Neural progenitor cell (in vitro differentiated cells): ENCODE measurements at regions not wholly inside any gene's neighbourhood (a gene's known extent, or its start where the extent isn't known, plus 50 kb on each side); places are given as distances from the start of the nearest gene placed in this dataset.

ENCODE experiments used
- DNase-seq: peaks from one replicate; pipeline ENCODE4 v3.0.0-alpha.2; 2016; ENCODE audit warnings: low spot score
- H2AFZ ChIP-seq: fragments of 200-600 bp; sonication (generic); replicated peaks from 2 replicates; pipeline ENCODE4 v1.6.1; 2016; ENCODE audit warnings: antibody characterized with exemption
- H3F3A ChIP-seq: fragments of 200-600 bp; sonication (generic); 2 replicates; pipeline ENCODE4 v1.6.1; 2016; ENCODE audit warnings: antibody characterized with exemption, low read depth
- H3K27ac ChIP-seq: fragments of 200-600 bp; sonication (generic); 2 replicates; pipeline ENCODE4 v1.5.1; 2016; ENCODE audit warnings: mild to moderate bottlenecking
- H3K27me3 ChIP-seq: fragments of 200-600 bp; sonication (generic); 2 replicates; pipeline ENCODE4 v1.6.1; 2016; ENCODE audit warnings: mild to moderate bottlenecking, moderate library complexity
- H3K36me3 ChIP-seq: fragments of 200-600 bp; sonication (generic); 2 replicates; pipeline ENCODE4 v1.5.1; 2016
- H3K4me1 ChIP-seq: fragments of 200-600 bp; sonication (generic); 2 replicates; pipeline ENCODE4 v1.6.1; 2016; ENCODE audit warnings: mixed run types
- H3K4me2 ChIP-seq: fragments of 200-600 bp; sonication (generic); 2 replicates; pipeline ENCODE4 v1.6.1; 2016
- H3K4me3 ChIP-seq: fragments of 200-600 bp; sonication (generic); 2 replicates; pipeline ENCODE4 v1.5.1; 2016
- H3K79me2 ChIP-seq: fragments of 200-600 bp; sonication (generic); 2 replicates; pipeline ENCODE4 v1.6.1; 2016; ENCODE audit warnings: low read depth
- H3K9ac ChIP-seq: fragments of 200-600 bp; sonication (generic); 2 replicates; pipeline ENCODE4 v1.6.1; 2016
- H3K9me3 ChIP-seq: fragments of 200-600 bp; sonication (generic); 2 replicates; pipeline ENCODE4 v1.5.1; 2016; ENCODE audit warnings: low read depth
- H4K20me1 ChIP-seq: fragments of 200-600 bp; sonication (generic); 2 replicates; pipeline ENCODE4 v1.6.1; 2016; ENCODE audit warnings: low read depth
- H3K27ac Mint-ChIP-seq: 3 replicates; pipeline ENCODE4 v1.8.0; 2021; ENCODE audit warnings: mixed read lengths
- H3K27me3 Mint-ChIP-seq: 2 replicates; pipeline ENCODE4 v1.8.0; 2022; ENCODE audit warnings: low read depth, mild to moderate bottlenecking, inconsistent platforms, moderate library complexity, mixed read lengths; ENCODE audit not compliant: insufficient read depth
- H3K36me3 Mint-ChIP-seq: 3 replicates; pipeline ENCODE4 v1.8.0; 2021; ENCODE audit warnings: mixed read lengths
- H3K4me1 Mint-ChIP-seq: 3 replicates; pipeline ENCODE4 v1.8.0; 2021; ENCODE audit warnings: mixed read lengths
- H3K4me3 Mint-ChIP-seq: 3 replicates; pipeline ENCODE4 v1.8.0; 2021; ENCODE audit warnings: mild to moderate bottlenecking, moderate library complexity, mixed read lengths
- H3K9me3 Mint-ChIP-seq: 3 replicates; pipeline ENCODE4 v1.8.0; 2020; ENCODE audit warnings: mixed read lengths
- EZH2 ChIP-seq: fragments of 200-600 bp; sonication (generic); IDR thresholded peaks from 2 replicates; pipeline ENCODE4 v1.6.1; 2017; ENCODE audit warnings: antibody characterized with exemption, mild to moderate bottlenecking, moderate library complexity
- EZH2phosphoT487 ChIP-seq: fragments of 200-600 bp; sonication (generic); IDR thresholded peaks from 2 replicates; pipeline ENCODE4 v1.6.1; 2017; ENCODE audit warnings: antibody characterized with exemption
- TF ChIP-seq, protein P1 (sequence below): fragments of 200-600 bp; sonication (generic); IDR thresholded peaks from 2 replicates; pipeline ENCODE4 v1.5.1; 2017; ENCODE audit warnings: antibody characterized with exemption, mild to moderate bottlenecking

DNA sequence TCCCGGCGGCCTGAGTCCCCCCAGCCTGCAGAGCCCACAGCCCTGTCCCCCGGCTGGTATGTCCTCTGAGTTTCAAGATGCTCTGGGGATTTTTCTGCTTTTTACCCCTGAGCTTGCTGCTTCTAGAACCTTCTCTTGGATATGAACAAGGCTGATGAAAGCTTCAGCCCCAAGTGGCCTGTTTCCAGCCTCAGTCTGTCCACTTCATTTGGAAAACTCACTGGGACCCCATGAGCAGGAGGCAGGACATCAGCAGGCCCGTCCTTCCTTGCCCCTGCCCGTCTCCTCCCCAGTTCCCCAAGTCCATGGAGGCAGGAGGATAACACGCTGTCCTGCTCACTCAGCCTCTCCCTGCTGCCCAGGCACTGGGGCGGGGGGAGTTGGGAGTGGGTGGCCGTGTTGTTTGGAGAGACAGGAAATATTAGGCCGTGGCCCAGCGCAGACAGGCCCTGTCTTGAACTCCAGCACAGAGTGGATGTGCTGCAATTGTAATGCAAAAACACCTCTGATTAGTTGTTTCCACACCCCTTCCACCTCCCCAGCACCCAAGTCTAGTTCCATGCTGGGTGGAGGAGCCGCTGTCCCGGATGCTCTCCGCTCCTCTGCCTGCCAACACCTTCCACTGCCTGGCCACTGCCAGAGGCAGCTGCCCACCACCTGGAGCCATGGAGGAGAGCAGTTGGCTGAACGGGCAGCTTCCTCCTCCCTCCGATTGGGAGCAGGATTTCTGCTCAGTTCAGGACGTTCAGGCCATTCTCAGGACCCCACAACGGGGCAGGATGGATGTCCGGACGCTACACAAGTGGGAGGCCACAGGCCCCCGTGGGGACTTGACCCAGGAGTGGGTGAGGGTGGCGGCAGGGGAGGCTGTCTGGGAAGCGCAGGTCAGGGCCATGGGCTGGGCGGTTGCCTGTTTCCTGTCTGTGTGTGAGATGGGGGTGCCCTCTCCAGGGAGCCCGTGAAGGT is 216.9 kb upstream of the GSE1 start:
- Histone ChIP-seq H3K9ac (no peak overlapping the region), H3K4me3 (no peak overlapping the region), H3K9me3 (no peaks in the 10 kb centered on the region), H3K27me3 (no peaks in the 10 kb centered on the region), H3K4me1 (peaks cover 15% of the 10 kb centered on the region), H3K79me2 (no peaks in the 10 kb centered on the region), H2AFZ (no peak overlapping the region), H3K27ac (no peak overlapping the region), H3F3A (peaks cover 10% of the 10 kb centered on the region), H3K36me3 (no peaks in the 10 kb centered on the region), H4K20me1 (no peaks in the 10 kb centered on the region), H3K4me2 (no peak overlapping the region)
- Mint-ChIP-seq H3K36me3 (no peaks in the 10 kb centered on the region), H3K27me3 (peaks cover 19% of the 10 kb centered on the region), H3K9me3 (no peaks in the 10 kb centered on the region), H3K4me3 (peak overlapping the region; percentile 49), H3K4me1 (peaks cover 33% of the 10 kb centered on the region), H3K27ac (peak overlapping the region; percentile 31)
- DNase-seq, result no peak
- TF ChIP-seq, protein P1, sequence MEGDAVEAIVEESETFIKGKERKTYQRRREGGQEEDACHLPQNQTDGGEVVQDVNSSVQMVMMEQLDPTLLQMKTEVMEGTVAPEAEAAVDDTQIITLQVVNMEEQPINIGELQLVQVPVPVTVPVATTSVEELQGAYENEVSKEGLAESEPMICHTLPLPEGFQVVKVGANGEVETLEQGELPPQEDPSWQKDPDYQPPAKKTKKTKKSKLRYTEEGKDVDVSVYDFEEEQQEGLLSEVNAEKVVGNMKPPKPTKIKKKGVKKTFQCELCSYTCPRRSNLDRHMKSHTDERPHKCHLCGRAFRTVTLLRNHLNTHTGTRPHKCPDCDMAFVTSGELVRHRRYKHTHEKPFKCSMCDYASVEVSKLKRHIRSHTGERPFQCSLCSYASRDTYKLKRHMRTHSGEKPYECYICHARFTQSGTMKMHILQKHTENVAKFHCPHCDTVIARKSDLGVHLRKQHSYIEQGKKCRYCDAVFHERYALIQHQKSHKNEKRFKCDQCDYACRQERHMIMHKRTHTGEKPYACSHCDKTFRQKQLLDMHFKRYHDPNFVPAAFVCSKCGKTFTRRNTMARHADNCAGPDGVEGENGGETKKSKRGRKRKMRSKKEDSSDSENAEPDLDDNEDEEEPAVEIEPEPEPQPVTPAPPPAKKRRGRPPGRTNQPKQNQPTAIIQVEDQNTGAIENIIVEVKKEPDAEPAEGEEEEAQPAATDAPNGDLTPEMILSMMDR, result no peak
- TF ChIP-seq EZH2 (no peak), EZH2phosphoT487 (no peak)

DNA sequence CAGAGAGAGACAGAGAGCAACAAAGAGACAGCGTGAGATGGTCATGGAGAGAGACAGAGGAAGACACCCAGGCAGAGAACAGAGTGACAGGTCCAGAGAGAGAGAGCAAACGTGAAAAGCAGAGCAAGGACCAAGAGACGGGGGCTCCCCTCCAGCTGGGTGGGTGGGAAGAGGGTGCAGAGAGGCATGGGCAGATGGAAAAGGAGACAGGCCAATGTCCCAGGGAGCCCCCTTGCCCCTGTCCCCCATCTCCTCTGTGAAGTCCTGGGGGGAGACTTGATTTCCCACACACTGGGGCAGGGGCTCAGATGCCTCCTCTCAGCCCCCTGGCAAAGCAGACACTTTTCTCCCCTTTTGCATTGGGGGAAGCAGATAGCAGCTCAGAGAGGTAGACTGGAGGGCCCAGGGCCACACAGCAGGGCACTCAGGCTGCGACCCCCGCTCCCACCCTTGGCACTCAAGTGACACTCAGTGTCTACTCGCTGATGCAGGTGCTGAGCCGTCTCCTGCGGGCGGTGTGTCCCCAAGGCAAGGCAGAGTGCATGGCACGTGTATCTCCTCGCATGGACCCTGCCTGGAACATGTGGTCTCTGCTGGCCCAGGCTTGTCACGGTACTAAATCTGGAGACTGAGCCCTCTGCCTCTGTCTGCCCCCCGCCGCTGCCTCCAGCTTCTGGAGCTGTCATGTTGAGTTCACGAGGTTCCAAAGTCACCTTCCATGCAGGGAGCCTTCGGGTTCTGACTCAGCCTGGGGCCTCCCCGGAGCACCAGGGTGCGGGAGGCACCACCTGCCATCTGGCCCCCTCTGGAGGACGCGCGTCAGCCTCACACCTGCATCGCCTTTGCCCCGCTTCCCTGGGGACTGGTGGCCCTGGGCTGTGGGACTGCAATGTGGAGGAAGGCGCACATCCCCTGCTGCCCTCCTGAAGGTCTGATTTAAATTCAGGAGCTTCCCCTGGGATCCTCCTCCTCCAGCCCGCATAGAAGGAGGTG is 215.9 kb upstream of the GSE1 start:
- H3K4me3 ChIP-seq, result no peak overlapping the region
- H3K4me3 Mint-ChIP-seq, result no peak overlapping the region
- H3K36me3 Mint-ChIP-seq, result no peaks in the 10 kb centered on the region
- peaks cover 15% of the 10 kb centered on the region for H3K4me1 ChIP-seq
- H3K4me1 Mint-ChIP-seq, result peaks cover 31% of the 10 kb centered on the region
- H3K4me2 ChIP-seq, result no peak overlapping the region
- no peaks in the 10 kb centered on the region for H4K20me1 ChIP-seq
- H3K27ac Mint-ChIP-seq, result no peak overlapping the region
- no peak overlapping the region for H3K9ac ChIP-seq
- no peak overlapping the region for H2AFZ ChIP-seq
- H3K79me2 ChIP-seq, result no peaks in the 10 kb centered on the region
- TF ChIP-seq EZH2, result no peak
- no peak for TF ChIP-seq EZH2phosphoT487
- no peaks in the 10 kb centered on the region for H3K9me3 Mint-ChIP-seq
- H3K27me3 Mint-ChIP-seq, result peaks cover 14% of the 10 kb centered on the region
- peaks cover 10% of the 10 kb centered on the region for H3F3A ChIP-seq
- DNase-seq, result no peak
- no peaks in the 10 kb centered on the region for H3K36me3 ChIP-seq
- no peak overlapping the region for H3K27ac ChIP-seq
- no peaks in the 10 kb centered on the region for H3K27me3 ChIP-seq
- no peaks in the 10 kb centered on the region for H3K9me3 ChIP-seq

DNA sequence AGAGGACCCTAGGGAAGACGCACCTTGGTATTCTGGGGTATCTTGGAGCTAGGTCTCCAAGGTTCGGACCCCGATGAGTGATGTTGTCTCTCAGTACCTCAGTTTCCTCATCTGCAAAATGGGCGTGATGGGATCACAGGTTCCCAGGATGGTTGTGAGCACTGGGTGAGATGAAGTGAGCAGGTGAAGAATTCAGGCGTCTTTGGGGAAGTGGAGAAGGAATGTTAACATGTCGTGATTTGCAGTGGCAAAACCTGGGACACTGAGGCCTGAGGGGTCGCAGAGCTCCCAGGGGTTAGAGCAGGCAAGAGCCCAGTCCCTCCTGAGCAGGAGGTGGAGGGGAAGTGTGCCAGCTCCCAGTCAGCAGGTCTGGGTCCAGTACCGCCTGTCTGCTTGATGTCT is 215.1 kb upstream of the GSE1 start:
- Mint-ChIP-seq H3K4me1 (peaks cover 33% of the 10 kb centered on the region), H3K27ac (no peak overlapping the region), H3K36me3 (no peaks in the 10 kb centered on the region), H3K27me3 (peaks cover 12% of the 10 kb centered on the region), H3K4me3 (no peak overlapping the region), H3K9me3 (no peaks in the 10 kb centered on the region)
- Histone ChIP-seq H3K9ac (no peak overlapping the region), H3K9me3 (no peaks in the 10 kb centered on the region), H3K27ac (no peak overlapping the region), H3K79me2 (no peaks in the 10 kb centered on the region), H3K4me3 (no peak overlapping the region), H3K4me2 (no peak overlapping the region), H4K20me1 (no peaks in the 10 kb centered on the region), H2AFZ (no peak overlapping the region), H3K27me3 (no peaks in the 10 kb centered on the region), H3F3A (peaks cover 12% of the 10 kb centered on the region), H3K36me3 (no peaks in the 10 kb centered on the region), H3K4me1 (peaks cover 18% of the 10 kb centered on the region)
- TF ChIP-seq, protein P1, result no peak
- TF ChIP-seq EZH2phosphoT487, result no peak
- TF ChIP-seq EZH2, result no peak
- no peak for DNase-seq
